Loucy (cell line): ENCODE measurements at regions not wholly inside any gene's neighbourhood (a gene's known extent, or its start where the extent isn't known, plus 50 kb on each side); places are given as distances from the start of the nearest gene placed in this dataset.

Source experiments
- H2AFZ ChIP-seq: fragments of 200-600 bp; sonication (generic); 2 replicates; pipeline ENCODE4 v1.6.0; 2016; ENCODE audit warnings: antibody characterized with exemption, mild to moderate bottlenecking, low read length, moderate library complexity
- H3F3A ChIP-seq: fragments of 200-600 bp; 2 replicates; pipeline ENCODE4 v1.6.0; 2016; ENCODE audit warnings: antibody characterized with exemption, low read depth, mild to moderate bottlenecking
- H3K27me3 ChIP-seq: fragments of 200-600 bp; sonication (generic); 2 replicates; pipeline ENCODE4 v1.6.1; 2014; ENCODE audit warnings: low read length, mild to moderate bottlenecking; ENCODE audit not compliant: insufficient read depth, poor library complexity, severe bottlenecking
- H3K36me3 ChIP-seq: fragments of 200-600 bp; sonication (generic); 2 replicates; pipeline ENCODE4 v1.6.1; 2016; ENCODE audit warnings: low read length; ENCODE audit not compliant: insufficient read depth
- H3K4me1 ChIP-seq: fragments of 200-600 bp; sonication (generic); 2 replicates; pipeline ENCODE4 v1.5.1; 2014; ENCODE audit warnings: low read length, mild to moderate bottlenecking; ENCODE audit not compliant: insufficient read depth, poor library complexity, severe bottlenecking
- H3K4me2 ChIP-seq: fragments of 200-600 bp; sonication (generic); 2 replicates; pipeline ENCODE4 v1.6.0; 2014; ENCODE audit warnings: antibody characterized with exemption, low read length, low read depth, mild to moderate bottlenecking; ENCODE audit not compliant: poor library complexity, severe bottlenecking
- H3K4me3 ChIP-seq: fragments of 200-600 bp; sonication (generic); 2 replicates; pipeline ENCODE4 v1.5.1; 2014; ENCODE audit warnings: low read length, mild to moderate bottlenecking, mixed read lengths; ENCODE audit not compliant: poor library complexity, severe bottlenecking
- H3K79me2 ChIP-seq: fragments of 200-600 bp; sonication (generic); 2 replicates; pipeline ENCODE4 v1.6.1; 2014; ENCODE audit warnings: low read length; ENCODE audit not compliant: insufficient read depth
- H3K9ac ChIP-seq: fragments of 200-600 bp; sonication (generic); 2 replicates; pipeline ENCODE4 v1.6.0; 2014; ENCODE audit warnings: mild to moderate bottlenecking, low read depth, low read length, moderate library complexity; ENCODE audit not compliant: poor library complexity, severe bottlenecking
- H3K9me2 ChIP-seq: fragments of 200-600 bp; sonication (generic); replicated peaks from 2 replicates; pipeline ENCODE4 v1.6.1; 2016; ENCODE audit warnings: low read depth, low read length, mixed read lengths
- H3K9me3 ChIP-seq: fragments of 200-600 bp; sonication (generic); 2 replicates; pipeline ENCODE4 v1.6.1; 2014; ENCODE audit warnings: mild to moderate bottlenecking, antibody characterized with exemption, low read length, low read depth; ENCODE audit not compliant: insufficient read depth
- H4K20me1 ChIP-seq: fragments of 200-600 bp; sonication (generic); 2 replicates; pipeline ENCODE4 v1.6.0; 2014; ENCODE audit warnings: antibody characterized with exemption, low read length, mild to moderate bottlenecking; ENCODE audit not compliant: insufficient read depth, poor library complexity, severe bottlenecking
- EZH2phosphoT487 ChIP-seq: fragments of 200-600 bp; IDR thresholded peaks from 2 replicates; pipeline ENCODE4 v1.6.1; 2018; ENCODE audit warnings: antibody characterized with exemption, mild to moderate bottlenecking, moderate library complexity, borderline replicate concordance
- TF ChIP-seq, protein P1 (sequence below): fragments of 200-600 bp; sonication (generic); conservative IDR thresholded peaks from 2 replicates; pipeline ENCODE4 v1.5.1; 2014; ENCODE audit warnings: mild to moderate bottlenecking, antibody characterized with exemption, low read length

DNA sequence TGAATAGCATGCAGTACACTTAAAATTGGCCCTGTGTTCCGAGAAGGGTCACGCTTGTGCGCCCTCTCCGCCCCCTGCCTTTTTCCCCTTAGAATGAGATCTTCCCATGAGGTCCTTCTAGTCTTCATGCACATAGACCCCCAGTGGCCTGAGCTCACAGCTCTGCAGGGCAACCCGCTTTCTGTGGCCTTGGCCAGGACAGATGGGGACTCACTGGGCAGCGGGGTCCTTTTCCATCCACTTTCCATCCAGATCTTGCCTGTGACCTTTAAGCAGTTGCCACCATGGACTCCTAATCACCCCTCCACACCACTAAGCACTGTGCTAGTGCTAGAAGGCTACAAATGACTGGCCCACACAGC, 244.4 kb downstream of the UACA start:
- Histone ChIP-seq H3K4me3 (no peak overlapping the region), H3K9me2 (no peaks in the 10 kb centered on the region), H2AFZ (no peak overlapping the region), H3K4me1 (peaks cover 19% of the 10 kb centered on the region), H3K9ac (no peak overlapping the region), H3F3A (no peaks in the 10 kb centered on the region), H3K4me2 (no peak overlapping the region), H3K36me3 (no peaks in the 10 kb centered on the region), H3K79me2 (no peaks in the 10 kb centered on the region), H4K20me1 (no peaks in the 10 kb centered on the region), H3K9me3 (no peaks in the 10 kb centered on the region), H3K27me3 (no peaks in the 10 kb centered on the region)
- TF ChIP-seq EZH2phosphoT487 = no peak
- TF ChIP-seq, protein P1, sequence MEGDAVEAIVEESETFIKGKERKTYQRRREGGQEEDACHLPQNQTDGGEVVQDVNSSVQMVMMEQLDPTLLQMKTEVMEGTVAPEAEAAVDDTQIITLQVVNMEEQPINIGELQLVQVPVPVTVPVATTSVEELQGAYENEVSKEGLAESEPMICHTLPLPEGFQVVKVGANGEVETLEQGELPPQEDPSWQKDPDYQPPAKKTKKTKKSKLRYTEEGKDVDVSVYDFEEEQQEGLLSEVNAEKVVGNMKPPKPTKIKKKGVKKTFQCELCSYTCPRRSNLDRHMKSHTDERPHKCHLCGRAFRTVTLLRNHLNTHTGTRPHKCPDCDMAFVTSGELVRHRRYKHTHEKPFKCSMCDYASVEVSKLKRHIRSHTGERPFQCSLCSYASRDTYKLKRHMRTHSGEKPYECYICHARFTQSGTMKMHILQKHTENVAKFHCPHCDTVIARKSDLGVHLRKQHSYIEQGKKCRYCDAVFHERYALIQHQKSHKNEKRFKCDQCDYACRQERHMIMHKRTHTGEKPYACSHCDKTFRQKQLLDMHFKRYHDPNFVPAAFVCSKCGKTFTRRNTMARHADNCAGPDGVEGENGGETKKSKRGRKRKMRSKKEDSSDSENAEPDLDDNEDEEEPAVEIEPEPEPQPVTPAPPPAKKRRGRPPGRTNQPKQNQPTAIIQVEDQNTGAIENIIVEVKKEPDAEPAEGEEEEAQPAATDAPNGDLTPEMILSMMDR = no peak

GRCh38 chr15:70518201-70519003, 245.0 kb downstream of the UACA start:
- H3K9ac ChIP-seq = no peak overlapping the region
- no peaks in the 10 kb centered on the region for H3F3A ChIP-seq
- no peaks in the 10 kb centered on the region for H3K9me2 ChIP-seq
- H3K36me3 ChIP-seq = no peaks in the 10 kb centered on the region
- no peaks in the 10 kb centered on the region for H3K27me3 ChIP-seq
- H4K20me1 ChIP-seq = no peaks in the 10 kb centered on the region
- H2AFZ ChIP-seq = no peak overlapping the region
- H3K9me3 ChIP-seq = no peaks in the 10 kb centered on the region
- H3K79me2 ChIP-seq = no peaks in the 10 kb centered on the region
- peaks cover 15% of the 10 kb centered on the region for H3K4me1 ChIP-seq
- no peak for TF ChIP-seq EZH2phosphoT487
- TF ChIP-seq, protein P1 = no peak
- H3K4me2 ChIP-seq = no peak overlapping the region
- H3K4me3 ChIP-seq = no peak overlapping the region

GRCh38 chr15:70517194-70517590, 246.2 kb downstream of the UACA start:
- H3K79me2 ChIP-seq = no peaks in the 10 kb centered on the region
- no peaks in the 10 kb centered on the region for H4K20me1 ChIP-seq
- H3K27me3 ChIP-seq = no peaks in the 10 kb centered on the region

More at GRCh38 chr15:70517194-70517590, 246.2 kb downstream of the UACA start:
- Histone ChIP-seq H3K9me2 (no peaks in the 10 kb centered on the region), H3K9ac (no peak overlapping the region), H3K9me3 (no peaks in the 10 kb centered on the region), H3F3A (no peaks in the 10 kb centered on the region), H3K4me2 (no peak overlapping the region), H2AFZ (no peak overlapping the region), H3K4me1 (peaks cover 16% of the 10 kb centered on the region), H3K36me3 (no peaks in the 10 kb centered on the region), H3K4me3 (no peak overlapping the region)
- TF ChIP-seq, protein P1 = no peak
- no peak for TF ChIP-seq EZH2phosphoT487
